Left lung (tissue), 4 donors: ENCODE measurements at regions not wholly inside any gene's neighbourhood (a gene's known extent, or its start where the extent isn't known, plus 50 kb on each side); places are given as distances from the start of the nearest gene placed in this dataset.

Experiments
- ATAC-seq: fragments of 200-7000 bp; cut with Tn5 transposase; one replicate; pipeline ENCODE4 v1.9.1; 2020; ENCODE audit warnings: moderate library complexity
- DNase-seq, 4 donors: peaks; one replicate each; pipeline ENCODE4 v3.0.0-alpha.2; 2013 to 2020
- H3K27ac ChIP-seq, 2 donors: fragments of 200-600 bp; sonication (generic) in 1 of 2; one replicate each; pipeline versions ENCODE4 v1.5.0 to v1.8.0; 2020 to 2021
- H3K27me3 ChIP-seq, 2 donors: fragments of 200-600 bp; sonication (generic) in 1 of 2; one replicate each; pipeline versions ENCODE4 v1.5.0 to v1.8.0; 2020 to 2021
- H3K36me3 ChIP-seq, 2 donors: fragments of 200-600 bp; sonication (generic) in 1 of 2; one replicate each; pipeline versions ENCODE4 v1.5.0 to v1.8.0; 2020 to 2021
- H3K4me1 ChIP-seq, 2 donors: fragments of 200-600 bp; one replicate each; pipeline ENCODE4 v1.8.0; 2021
- H3K4me3 ChIP-seq, 2 donors: fragments of 200-600 bp; sonication (generic) in 1 of 2; one replicate each; pipeline versions ENCODE4 v1.5.0 to v1.8.0; 2020 to 2021; ENCODE audit warnings: mild to moderate bottlenecking in 1 of 2
- H3K9me3 ChIP-seq, 2 donors: fragments of 200-600 bp; sonication (generic) in 1 of 2; one replicate each; pipeline versions ENCODE4 v1.5.0 to v1.8.0; 2020 to 2021
- intact Hi-C, 2 donors: fragments of 100-400 bp; cut with DNase I; formaldehyde crosslinking; loops; one replicate each; pipeline versions ENCODE4 v1.11.2 to v1.14.2; 2022
- TF ChIP-seq, protein P1 (sequence below), 2 donors: fragments of 200-600 bp; sonication (generic) in 1 of 2; IDR thresholded peaks; one replicate each; pipeline versions ENCODE4 v1.5.0 to v1.8.0; 2021; ENCODE audit warnings: antibody characterized with exemption in 2 of 2
- donor health status: DM: no; HTN: yes; CAD: no.
- donor health status: DM: no; HTN: no; CAD: no.

DNA sequence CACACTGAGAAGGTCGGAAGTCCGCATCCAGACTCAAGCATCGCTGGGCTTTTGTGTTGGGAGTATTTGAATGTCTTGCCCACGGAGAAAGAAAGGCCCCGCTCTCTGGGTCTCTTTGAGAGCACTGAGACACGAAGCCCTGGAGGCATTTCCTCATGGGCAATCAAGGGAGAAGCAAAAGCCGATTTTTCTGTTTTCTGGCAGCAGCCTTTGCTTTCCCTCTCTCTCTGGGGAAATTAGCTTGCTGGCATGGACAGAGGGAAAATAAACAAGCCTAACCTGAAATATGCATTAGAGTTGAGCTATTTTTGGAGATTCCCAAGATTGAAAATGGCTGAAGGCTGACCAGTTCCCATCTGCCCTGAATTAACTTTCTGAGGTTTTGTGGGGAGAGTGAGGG lies 238.7 kb downstream of the HAPSTR1 start:
- Histone ChIP-seq H3K36me3 (no peaks in the 10 kb centered on the region), H3K4me1 (no peaks in the 10 kb centered on the region), H3K27ac (no peak overlapping the region), H3K27me3 (no peaks in the 10 kb centered on the region), H3K4me3 (no peak overlapping the region), H3K9me3 (no peaks in the 10 kb centered on the region)
- TF ChIP-seq, protein P1, sequence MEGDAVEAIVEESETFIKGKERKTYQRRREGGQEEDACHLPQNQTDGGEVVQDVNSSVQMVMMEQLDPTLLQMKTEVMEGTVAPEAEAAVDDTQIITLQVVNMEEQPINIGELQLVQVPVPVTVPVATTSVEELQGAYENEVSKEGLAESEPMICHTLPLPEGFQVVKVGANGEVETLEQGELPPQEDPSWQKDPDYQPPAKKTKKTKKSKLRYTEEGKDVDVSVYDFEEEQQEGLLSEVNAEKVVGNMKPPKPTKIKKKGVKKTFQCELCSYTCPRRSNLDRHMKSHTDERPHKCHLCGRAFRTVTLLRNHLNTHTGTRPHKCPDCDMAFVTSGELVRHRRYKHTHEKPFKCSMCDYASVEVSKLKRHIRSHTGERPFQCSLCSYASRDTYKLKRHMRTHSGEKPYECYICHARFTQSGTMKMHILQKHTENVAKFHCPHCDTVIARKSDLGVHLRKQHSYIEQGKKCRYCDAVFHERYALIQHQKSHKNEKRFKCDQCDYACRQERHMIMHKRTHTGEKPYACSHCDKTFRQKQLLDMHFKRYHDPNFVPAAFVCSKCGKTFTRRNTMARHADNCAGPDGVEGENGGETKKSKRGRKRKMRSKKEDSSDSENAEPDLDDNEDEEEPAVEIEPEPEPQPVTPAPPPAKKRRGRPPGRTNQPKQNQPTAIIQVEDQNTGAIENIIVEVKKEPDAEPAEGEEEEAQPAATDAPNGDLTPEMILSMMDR (IDR thresholded peaks at IDR 0.05): no peak
- ATAC-seq: no peak
- intact Hi-C loops: no loop called here
- DNase-seq: no peak

DNA sequence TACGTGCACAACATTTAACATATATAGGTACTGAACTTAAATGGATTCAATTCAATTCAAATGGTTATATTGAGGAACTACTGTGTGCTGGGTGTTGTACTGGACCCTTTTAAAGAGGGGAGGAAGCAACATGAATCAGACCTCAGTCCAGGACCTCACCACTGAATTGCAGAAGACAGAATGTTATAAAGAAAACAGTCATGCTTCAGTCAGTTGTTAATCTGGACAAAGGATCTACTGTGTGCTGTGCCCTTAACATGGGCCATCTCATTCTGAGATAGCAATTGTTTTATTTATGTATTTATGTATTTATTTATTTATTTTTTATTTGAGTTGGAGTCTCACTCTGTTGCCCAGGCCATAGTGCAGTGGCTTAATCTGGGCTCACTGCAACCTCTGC lies 240.1 kb downstream of the HAPSTR1 start:
- H3K27me3 ChIP-seq: no peaks in the 10 kb centered on the region
- DNase-seq (no peak), ATAC-seq (no peak)
- no peaks in the 10 kb centered on the region for H3K4me1 ChIP-seq
- TF ChIP-seq, protein P1 (IDR thresholded peaks at IDR 0.05): no peak
- intact Hi-C loops: no loop called here
- no peak overlapping the region for H3K27ac ChIP-seq
- H3K9me3 ChIP-seq: no peaks in the 10 kb centered on the region
- H3K36me3 ChIP-seq: no peaks in the 10 kb centered on the region
- no peak overlapping the region for H3K4me3 ChIP-seq

DNA sequence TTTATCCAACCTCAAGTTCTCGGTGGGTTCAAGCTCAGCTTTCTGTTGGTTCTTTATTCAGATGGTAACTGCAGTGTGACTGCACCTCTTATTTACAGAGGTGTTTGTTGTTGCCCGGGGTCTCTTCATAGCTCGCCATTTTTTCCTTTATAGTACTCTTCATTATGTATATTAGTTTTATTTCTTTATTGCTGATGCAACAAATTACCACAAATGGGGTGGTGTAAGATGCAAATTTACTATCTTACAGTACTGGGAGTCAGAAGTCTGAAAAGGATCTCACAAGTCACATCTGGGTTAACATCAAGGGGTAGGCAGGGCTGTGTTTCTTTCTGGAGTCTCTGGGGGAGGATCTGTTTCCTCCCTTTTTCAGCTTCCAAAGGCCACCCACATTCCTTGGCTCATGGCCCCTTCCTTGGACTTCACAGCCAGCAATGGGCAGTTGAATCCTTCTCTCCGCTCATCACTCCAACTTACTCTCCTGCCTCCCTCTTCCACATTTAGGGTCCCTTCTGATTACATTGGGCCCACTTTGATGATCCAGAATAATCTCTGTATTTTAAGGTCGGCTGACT lies 241.2 kb downstream of the HAPSTR1 start:
- H3K36me3 ChIP-seq: no peaks in the 10 kb centered on the region
- intact Hi-C loops: no loop called here
- TF ChIP-seq, protein P1 (IDR thresholded peaks at IDR 0.05): no peak
- H3K27me3 ChIP-seq: no peaks in the 10 kb centered on the region
- H3K27ac ChIP-seq: no peak overlapping the region
- DNase-seq (no peak), ATAC-seq (no peak)
- H3K4me3 ChIP-seq: no peak overlapping the region
- no peaks in the 10 kb centered on the region for H3K4me1 ChIP-seq
- H3K9me3 ChIP-seq: no peaks in the 10 kb centered on the region

DNA sequence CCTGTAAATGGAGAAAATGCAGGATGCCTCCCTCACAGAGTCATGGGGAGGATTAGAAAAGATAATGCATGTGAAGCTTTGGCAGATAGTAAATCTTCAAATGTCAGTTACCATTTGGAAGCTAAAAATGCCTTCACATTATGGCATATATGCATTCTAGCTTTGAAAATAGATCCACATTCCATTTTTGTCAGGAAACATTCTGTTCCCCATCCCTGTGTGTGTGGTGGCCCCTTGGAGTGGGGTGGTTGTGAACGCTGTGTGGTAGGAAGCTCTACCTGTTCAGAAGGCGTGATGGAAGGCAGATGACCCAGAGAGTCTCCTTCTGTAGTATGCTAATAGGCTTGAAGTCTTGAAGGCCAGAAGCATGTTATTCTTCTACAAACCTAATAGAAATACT lies 242.0 kb downstream of the HAPSTR1 start:
- H3K27ac ChIP-seq: no peak overlapping the region
- no peaks in the 10 kb centered on the region for H3K27me3 ChIP-seq
- H3K4me1 ChIP-seq: no peaks in the 10 kb centered on the region
- no peak overlapping the region for H3K4me3 ChIP-seq
- intact Hi-C loops: no loop called here
- TF ChIP-seq, protein P1 (IDR thresholded peaks at IDR 0.05): no peak
- H3K9me3 ChIP-seq: no peaks in the 10 kb centered on the region
- no peak for DNase-seq
- ATAC-seq: no peak
- H3K36me3 ChIP-seq: no peaks in the 10 kb centered on the region

DNA sequence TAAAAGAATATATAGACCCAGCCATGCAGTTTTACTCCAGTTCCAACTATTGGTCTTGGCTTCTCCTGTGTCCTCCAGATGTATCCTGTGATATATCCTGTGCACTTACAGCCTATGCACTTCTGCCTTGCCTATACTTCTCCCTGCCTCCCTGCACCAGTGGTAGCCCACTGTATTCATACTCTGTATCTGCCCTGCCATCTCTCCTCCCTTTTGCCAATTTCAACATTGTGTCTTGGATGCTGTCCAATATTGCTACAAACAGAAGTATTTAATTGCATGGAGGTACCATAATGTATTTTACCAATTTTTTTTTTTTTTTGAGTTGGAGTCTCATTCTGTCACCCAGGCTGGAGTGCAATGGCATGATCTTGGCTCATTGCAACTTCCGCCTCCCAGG lies 242.7 kb downstream of the HAPSTR1 start:
- no peaks in the 10 kb centered on the region for H3K9me3 ChIP-seq
- intact Hi-C loops: no loop called here
- no peaks in the 10 kb centered on the region for H3K27me3 ChIP-seq
- DNase-seq: no peak
- H3K27ac ChIP-seq: no peak overlapping the region
- H3K4me1 ChIP-seq: no peaks in the 10 kb centered on the region
- H3K36me3 ChIP-seq: no peaks in the 10 kb centered on the region
- TF ChIP-seq, protein P1 (IDR thresholded peaks at IDR 0.05): no peak
- no peak for ATAC-seq
- no peak overlapping the region for H3K4me3 ChIP-seq
